ENCODE measurements at regions not wholly inside any gene's neighbourhood (a gene's known extent, or its start where the extent isn't known, plus 50 kb on each side); places are given as distances from the start of the nearest gene placed in this dataset.

DNA sequence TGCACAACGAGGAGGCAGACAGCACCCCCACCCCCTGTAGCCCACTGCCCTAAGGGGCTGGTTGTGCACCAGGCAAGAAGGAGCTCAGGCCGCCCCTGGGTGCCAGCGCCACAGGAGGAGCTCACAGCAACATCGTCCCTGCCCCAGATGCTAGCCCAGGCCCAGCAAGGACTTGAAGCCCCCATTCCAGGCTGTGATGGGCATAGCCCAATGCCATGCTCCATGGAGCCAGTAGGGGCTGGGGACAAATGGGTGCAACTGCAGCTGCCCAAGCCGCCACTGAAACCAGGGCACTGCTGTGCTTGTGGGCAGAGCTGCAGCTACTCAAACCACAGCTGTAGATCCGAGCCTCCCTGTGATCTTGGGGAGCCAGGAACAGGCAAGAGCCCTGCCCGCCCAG lies 241.3 kb upstream of the GIMD1 start:
- no peak for TF ChIP-seq GATA3 (IDR thresholded peaks at IDR 0.05; ENCODE audit: low read depth, low read length)
- TF ChIP-seq GATA2 (IDR thresholded peaks at IDR 0.05; ENCODE audit: low read depth, low read length), result no peak

DNA sequence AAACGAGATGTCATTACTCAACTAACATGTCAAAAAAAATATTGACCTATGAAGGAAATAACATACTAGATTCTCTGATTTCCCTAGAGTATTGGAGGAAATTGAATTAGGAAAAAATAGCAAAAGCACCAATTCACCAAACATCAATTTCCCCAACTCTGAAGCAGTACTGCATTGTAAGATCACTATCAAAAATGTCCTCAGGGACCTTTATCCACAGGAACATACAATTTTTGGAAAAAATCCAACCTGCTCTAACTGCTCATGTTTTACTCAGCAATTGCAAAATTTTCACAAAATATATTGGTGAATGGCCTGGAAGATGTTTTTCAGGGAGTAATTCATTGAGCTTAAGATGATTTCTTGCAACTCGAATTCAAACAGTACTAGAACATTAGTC lies 239.0 kb upstream of the GIMD1 start:
- TF ChIP-seq GATA3 (IDR thresholded peaks at IDR 0.05; ENCODE audit: low read depth, low read length), result no peak
- peak; percentile 31; the same call in 1 of the 2 replicates for TF ChIP-seq GATA2 (IDR thresholded peaks at IDR 0.05; ENCODE audit: low read depth, low read length)

- TF ChIP-seq GATA2 (IDR thresholded peaks at IDR 0.05; ENCODE audit: low read depth, low read length) (no peak), GATA3 (IDR thresholded peaks at IDR 0.05; ENCODE audit: low read depth, low read length) (no peak)
Measured at GRCh38 chr4:106604319-106605051, 235.9 kb upstream of the GIMD1 start.

GRCh38 chr4:106603471-106603870 lies 234.9 kb upstream of the GIMD1 start:
- TF ChIP-seq GATA3 (IDR thresholded peaks at IDR 0.05; ENCODE audit: low read depth, low read length) (no peak), GATA2 (IDR thresholded peaks at IDR 0.05; ENCODE audit: low read depth, low read length) (no peak)

DNA sequence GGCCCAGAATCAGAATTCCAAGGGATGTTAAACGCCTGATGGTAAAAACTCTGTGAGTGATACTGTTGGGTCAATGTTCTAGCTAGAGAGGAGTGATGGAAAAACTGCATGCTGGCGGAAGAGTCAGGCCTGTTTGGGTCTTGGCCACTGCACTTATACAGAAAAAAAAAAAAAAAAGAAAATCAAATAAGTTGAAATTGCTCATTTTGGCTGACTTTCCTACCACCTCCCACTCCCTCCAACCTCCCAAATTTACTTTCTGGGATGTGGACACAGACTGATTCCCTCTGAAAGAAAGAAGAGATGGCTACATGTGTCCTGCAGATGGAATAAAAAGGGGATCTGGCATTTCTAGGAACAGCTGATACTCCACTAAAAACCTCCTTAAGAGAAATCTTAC lies 234.1 kb upstream of the GIMD1 start:
- TF ChIP-seq GATA2 (IDR thresholded peaks at IDR 0.05; ENCODE audit: low read depth, low read length) (no peak), GATA3 (IDR thresholded peaks at IDR 0.05; ENCODE audit: low read depth, low read length) (no peak)

GRCh38 chr4:106601519-106601918 lies 232.9 kb upstream of the GIMD1 start:
- TF ChIP-seq GATA2 (IDR thresholded peaks at IDR 0.05; ENCODE audit: low read depth, low read length), result no peak
- no peak for TF ChIP-seq GATA3 (IDR thresholded peaks at IDR 0.05; ENCODE audit: low read depth, low read length)

GRCh38 chr4:106595906-106596305 lies 227.3 kb upstream of the GIMD1 start:
- TF ChIP-seq GATA3 (IDR thresholded peaks at IDR 0.05; ENCODE audit: low read depth, low read length) (no peak), GATA2 (IDR thresholded peaks at IDR 0.05; ENCODE audit: low read depth, low read length) (no peak)

DNA sequence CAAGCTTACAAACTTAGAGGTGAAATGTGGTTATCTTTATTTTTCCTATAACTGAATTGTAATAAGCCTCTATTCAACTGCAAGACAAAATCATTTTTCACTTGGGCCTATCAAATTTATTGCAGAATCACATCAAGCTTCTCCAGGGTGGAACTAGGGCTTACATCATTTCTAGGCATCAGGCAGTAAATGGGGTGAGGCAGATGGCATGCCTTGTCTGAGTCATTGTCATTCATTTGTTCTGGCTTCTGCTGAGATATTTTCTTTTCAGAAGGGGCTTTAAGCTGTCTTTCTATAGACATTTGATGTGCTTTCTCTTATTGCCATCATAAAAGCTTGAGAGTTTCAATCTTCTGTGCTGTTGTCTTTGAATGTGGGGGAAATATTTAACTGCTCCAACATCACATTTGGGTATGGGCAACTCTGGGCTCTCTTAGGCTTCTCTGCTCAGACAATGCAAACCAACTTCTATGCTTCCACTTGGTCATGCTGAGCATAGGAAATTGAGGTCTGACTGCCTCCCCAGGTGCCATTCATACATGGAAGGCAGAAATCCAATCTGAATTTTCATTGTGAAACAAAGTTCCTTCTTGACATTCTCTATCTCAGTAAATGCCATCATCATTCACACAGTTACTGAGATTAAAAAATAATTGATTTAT lies 225.8 kb upstream of the GIMD1 start:
- TF ChIP-seq GATA2 (IDR thresholded peaks at IDR 0.05; ENCODE audit: low read depth, low read length) (no peak), GATA3 (IDR thresholded peaks at IDR 0.05; ENCODE audit: low read depth, low read length) (no peak)

- TF ChIP-seq GATA3 (IDR thresholded peaks at IDR 0.05; ENCODE audit: low read depth, low read length) (no peak), GATA2 (IDR thresholded peaks at IDR 0.05; ENCODE audit: low read depth, low read length) (no peak)
Measured at GRCh38 chr4:106588891-106589290, 220.3 kb upstream of the GIMD1 start.

DNA sequence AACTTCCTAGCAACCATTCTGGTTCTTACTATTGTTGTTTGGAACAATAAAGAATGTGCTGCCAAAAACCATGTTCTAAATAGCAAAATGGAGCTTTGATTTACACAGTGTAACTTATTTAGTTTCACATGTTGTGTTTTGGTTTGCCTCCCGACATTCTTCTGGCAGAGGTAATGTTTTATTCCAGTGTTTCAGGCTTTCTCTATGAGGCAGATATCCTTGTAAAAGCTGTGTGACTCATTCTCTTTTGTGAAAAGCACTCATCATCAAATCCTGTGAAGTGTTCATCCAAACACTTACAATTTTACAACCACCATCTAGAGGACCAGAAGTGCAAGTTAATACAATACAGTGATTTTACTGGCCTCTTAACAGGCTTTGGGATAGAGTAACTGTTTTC lies 219.0 kb upstream of the GIMD1 start:
- TF ChIP-seq GATA3 (IDR thresholded peaks at IDR 0.05; ENCODE audit: low read depth, low read length) (no peak), GATA2 (IDR thresholded peaks at IDR 0.05; ENCODE audit: low read depth, low read length) (no peak)

- no peak for TF ChIP-seq GATA2 (IDR thresholded peaks at IDR 0.05; ENCODE audit: low read depth, low read length)
- no peak for TF ChIP-seq GATA3 (IDR thresholded peaks at IDR 0.05; ENCODE audit: low read depth, low read length)
Measured at GRCh38 chr4:106585915-106586349, 217.4 kb upstream of the GIMD1 start.

GRCh38 chr4:106584337-106584989 lies 215.9 kb upstream of the GIMD1 start:
- TF ChIP-seq GATA3 (IDR thresholded peaks at IDR 0.05; ENCODE audit: low read depth, low read length) (no peak), GATA2 (IDR thresholded peaks at IDR 0.05; ENCODE audit: low read depth, low read length) (no peak)

GRCh38 chr4:106583567-106583966 lies 215.0 kb upstream of the GIMD1 start:
- TF ChIP-seq GATA3 (IDR thresholded peaks at IDR 0.05; ENCODE audit: low read depth, low read length) (no peak), GATA2 (IDR thresholded peaks at IDR 0.05; ENCODE audit: low read depth, low read length) (no peak)

DNA sequence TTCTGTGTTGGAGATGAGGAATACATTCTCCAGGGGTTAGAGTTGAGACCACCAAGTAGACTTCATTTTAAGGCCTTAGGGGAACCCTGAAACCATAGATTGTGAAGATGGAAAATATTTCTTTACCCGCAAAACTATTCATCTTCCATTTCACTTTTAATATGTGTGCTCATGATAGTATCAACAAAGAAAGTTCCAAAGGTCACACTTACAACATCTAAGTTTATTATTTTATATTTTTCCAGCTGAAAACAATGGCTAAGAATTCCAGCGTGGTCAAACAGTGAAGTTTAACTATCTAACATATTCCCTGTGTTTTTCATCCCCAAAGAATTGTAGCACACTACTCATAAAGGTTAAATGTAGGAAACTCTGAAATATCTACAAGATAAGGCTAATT lies 214.5 kb upstream of the GIMD1 start:
- TF ChIP-seq GATA3 (IDR thresholded peaks at IDR 0.05; ENCODE audit: low read depth, low read length), result no peak
- no peak for TF ChIP-seq GATA2 (IDR thresholded peaks at IDR 0.05; ENCODE audit: low read depth, low read length)

GRCh38 chr4:106582103-106582502 lies 213.5 kb upstream of the GIMD1 start:
- TF ChIP-seq GATA3 (IDR thresholded peaks at IDR 0.05; ENCODE audit: low read depth, low read length) (no peak), GATA2 (IDR thresholded peaks at IDR 0.05; ENCODE audit: low read depth, low read length) (no peak)

All from SH-SY5Y (cell line).